Astrocyte of the spinal cord (primary cell): ENCODE measurements at regions not wholly inside any gene's neighbourhood (a gene's known extent, or its start where the extent isn't known, plus 50 kb on each side); places are given as distances from the start of the nearest gene placed in this dataset.

Experiments used
- DNase-seq: peaks from one replicate; pipeline ENCODE4 v3.0.0; 2011; ENCODE audit warnings: low read depth, low spot score
- H3K4me3 ChIP-seq: 2 replicates; pipeline ENCODE4 v1.5.1; 2011; ENCODE audit warnings: low read depth, mild to moderate bottlenecking, low read length, moderate library complexity
- in situ Hi-C: cut with HindIII; loops from 2 replicates; pipeline ENCODE4 v1.10.0; 2017; ENCODE audit warnings: low sequenced_read_pairs
- TF ChIP-seq, protein P1 (sequence below): IDR thresholded peaks from 2 replicates; pipeline ENCODE4 v1.5.1; 2012; ENCODE audit warnings: low read depth, mild to moderate bottlenecking, low read length, inconsistent platforms

DNA sequence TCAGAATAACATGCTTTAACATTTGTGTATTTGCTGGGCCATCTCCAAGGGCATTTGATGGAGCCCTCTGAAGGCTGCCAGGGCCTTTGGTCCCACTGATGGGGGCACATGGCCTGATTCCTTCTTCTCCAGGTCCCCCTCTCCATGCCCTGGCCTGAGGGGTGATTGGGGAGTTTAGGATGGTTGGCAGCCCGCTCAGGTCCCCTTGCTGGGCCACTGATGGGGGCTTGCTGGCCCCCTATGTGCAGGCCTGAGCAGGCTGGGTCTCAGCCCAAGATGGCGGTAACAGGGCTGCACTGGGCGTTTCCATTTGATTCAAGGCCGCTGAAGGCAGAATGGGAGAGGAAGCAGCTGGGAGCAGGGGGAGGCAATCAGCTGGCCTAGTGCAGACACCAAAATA, 113.7 kb upstream of the NECTIN1 start:
- in situ Hi-C loops: no loop called here
- TF ChIP-seq, protein P1, sequence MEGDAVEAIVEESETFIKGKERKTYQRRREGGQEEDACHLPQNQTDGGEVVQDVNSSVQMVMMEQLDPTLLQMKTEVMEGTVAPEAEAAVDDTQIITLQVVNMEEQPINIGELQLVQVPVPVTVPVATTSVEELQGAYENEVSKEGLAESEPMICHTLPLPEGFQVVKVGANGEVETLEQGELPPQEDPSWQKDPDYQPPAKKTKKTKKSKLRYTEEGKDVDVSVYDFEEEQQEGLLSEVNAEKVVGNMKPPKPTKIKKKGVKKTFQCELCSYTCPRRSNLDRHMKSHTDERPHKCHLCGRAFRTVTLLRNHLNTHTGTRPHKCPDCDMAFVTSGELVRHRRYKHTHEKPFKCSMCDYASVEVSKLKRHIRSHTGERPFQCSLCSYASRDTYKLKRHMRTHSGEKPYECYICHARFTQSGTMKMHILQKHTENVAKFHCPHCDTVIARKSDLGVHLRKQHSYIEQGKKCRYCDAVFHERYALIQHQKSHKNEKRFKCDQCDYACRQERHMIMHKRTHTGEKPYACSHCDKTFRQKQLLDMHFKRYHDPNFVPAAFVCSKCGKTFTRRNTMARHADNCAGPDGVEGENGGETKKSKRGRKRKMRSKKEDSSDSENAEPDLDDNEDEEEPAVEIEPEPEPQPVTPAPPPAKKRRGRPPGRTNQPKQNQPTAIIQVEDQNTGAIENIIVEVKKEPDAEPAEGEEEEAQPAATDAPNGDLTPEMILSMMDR: no peak
- H3K4me3 ChIP-seq: no peak overlapping the region
- no peak for DNase-seq

DNA sequence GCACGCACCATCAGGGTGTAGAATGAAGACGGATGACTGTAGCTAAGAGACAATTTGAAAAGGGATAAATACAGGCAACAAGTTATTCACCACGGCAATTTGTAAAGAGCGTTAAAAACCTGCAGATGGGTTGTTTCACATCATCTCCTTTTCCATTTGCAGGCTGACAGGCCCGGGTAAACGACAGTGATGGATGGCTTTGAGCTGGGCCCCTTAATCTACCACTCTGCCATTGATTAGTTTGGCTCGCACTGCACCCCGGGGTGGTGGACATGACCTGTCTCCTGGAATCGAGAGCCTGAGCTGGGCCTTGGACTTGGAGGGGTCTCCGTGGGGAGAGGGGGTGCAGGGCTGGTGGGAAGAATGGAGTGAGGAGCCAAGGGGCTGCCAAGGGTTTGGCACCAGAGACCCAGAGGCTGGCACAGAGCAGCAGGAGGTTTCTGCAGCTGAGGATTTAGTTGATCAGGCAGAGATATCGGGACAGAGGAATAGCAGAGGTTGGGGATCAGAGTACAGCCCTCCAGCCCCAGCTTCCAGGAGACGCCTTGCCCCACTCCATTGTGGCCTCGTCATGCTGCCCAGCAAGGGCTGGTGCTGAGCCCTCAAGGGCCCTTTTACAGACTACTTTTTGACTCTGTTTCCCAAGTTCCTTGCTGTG, 110.6 kb upstream of the NECTIN1 start:
- TF ChIP-seq, protein P1: no peak
- no peak overlapping the region for H3K4me3 ChIP-seq
- in situ Hi-C loops: no loop called here
- DNase-seq: no peak

DNA sequence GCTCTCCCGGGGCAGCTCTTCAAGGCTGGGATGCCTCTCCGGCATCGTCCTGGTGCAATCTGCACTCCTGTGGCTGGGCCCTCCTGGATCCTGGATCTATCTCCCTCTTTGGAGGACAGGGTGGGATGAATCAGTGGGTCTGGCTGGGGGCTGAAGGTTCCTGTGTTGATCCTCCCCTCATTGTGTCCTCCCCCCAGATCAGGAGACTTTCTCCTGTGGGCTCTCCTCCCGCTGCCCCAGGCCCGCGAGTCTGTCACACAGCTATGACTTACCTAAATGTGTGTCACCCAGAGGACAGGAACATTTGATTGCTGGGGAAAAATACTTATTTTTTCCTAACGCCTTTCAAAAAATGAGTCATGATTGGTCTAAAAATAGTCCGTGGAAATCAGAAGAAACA, 106.8 kb upstream of the NECTIN1 start:
- in situ Hi-C loops: no loop called here
- TF ChIP-seq, protein P1: no peak
- no peak overlapping the region for H3K4me3 ChIP-seq
- DNase-seq: no peak

DNA sequence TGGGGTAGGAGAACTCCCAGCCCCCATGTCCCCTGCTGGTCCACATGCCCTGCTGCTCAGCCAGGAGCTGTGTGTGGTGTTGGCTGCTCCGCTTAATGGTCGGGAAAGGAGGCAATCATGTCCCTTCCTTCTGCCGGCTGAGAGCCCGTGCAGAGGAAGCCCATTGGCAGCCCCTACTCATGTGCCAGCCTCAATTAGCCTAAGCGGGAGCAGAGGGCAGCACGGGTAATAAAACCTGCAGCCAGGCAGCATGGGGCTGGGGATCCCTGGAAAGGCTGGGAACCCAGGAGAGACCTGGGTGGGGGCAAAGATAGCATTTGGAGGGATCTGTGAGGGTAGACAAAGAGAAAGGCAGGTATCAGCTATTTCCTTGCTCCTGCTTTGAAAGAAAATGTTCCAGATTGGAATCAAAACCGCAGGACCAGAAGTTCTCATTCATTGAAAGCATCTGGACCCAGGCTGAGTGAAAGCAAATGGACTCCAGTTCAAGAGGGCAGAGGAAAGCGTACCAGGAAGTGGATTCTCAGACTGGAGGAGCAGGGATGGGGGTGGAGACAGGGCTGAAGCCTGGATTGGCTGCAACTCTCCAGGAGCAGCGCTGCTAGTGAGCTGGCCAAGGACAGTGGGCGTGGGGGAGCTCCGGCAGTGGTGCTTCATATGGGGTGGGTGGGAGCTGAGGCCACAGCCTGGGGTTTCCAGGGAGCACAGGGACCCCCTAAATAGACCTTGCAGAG, 103.4 kb upstream of the NECTIN1 start:
- H3K4me3 ChIP-seq: no peak overlapping the region
- in situ Hi-C loops: no loop called here
- TF ChIP-seq, protein P1: no peak
- DNase-seq: no peak

DNA sequence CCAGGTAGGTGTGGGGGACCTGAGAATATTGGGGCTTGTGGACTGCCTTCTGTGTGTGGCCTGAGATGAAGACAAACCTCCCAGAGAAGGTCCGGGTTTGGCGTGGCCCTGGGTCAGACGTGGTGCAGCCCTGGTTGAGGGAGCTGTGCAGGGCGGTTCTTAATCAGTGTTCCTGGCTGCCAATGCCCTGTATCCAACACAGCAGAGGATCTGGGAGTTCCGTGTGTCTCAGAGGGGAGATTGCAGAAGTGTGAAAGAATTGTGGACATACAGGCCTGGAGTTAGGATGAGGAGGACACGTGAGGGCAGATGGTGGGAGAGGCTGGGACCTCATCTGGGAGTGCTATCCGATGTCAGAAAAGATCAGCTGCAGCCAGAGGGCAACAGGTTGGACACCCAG, 102.0 kb upstream of the NECTIN1 start:
- in situ Hi-C loops: no loop called here
- TF ChIP-seq, protein P1: no peak
- H3K4me3 ChIP-seq: no peak overlapping the region
- DNase-seq: no peak

DNA sequence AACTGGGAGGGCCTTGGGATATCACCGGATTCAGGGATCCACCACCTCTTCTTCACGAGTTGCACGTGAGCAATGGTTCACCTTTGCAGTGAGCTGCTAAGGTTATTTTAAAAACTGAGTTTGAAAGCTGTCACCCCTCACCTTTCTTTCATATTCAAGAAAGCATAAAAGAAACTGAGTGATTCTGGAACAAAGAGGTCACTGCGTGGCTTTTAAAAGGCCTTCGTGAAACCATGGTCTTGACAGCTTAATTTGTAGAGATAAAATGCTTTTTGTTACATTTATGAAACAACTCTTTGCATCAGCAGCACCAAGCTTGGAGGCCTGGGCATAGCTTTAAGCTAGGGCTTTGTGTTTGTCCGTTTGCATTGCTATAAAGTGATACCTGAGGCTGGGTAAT, 101.4 kb upstream of the NECTIN1 start:
- in situ Hi-C loops: no loop called here
- DNase-seq: no peak
- TF ChIP-seq, protein P1: no peak
- H3K4me3 ChIP-seq: no peak overlapping the region
